ENCODE measurements at regions not wholly inside any gene's neighbourhood (a gene's known extent, or its start where the extent isn't known, plus 50 kb on each side); places are given as distances from the start of the nearest gene placed in this dataset.

- no peak for TF ChIP-seq CTCF (IDR thresholded peaks at IDR 0.05; ENCODE audit: extremely low read depth, insufficient read depth, missing control alignments)
- in situ Hi-C loops (cut with MboI; ENCODE audit: low pct_unique_long_range_greater_than_20kb, low sequenced_read_pairs, unreplicated experiment) = no loop called here
- DNase-seq (ENCODE audit: low spot score) = no peak
Observed at GRCh38 chr5:163807781-163808180, 302.4 kb downstream of the MAT2B start.

GRCh38 chr5:163809473-163809872, 304.1 kb downstream of the MAT2B start:
- in situ Hi-C loops (cut with MboI; ENCODE audit: low pct_unique_long_range_greater_than_20kb, low sequenced_read_pairs, unreplicated experiment) = no loop called here
- DNase-seq (ENCODE audit: low spot score) = no peak
- no peak for TF ChIP-seq CTCF (IDR thresholded peaks at IDR 0.05; ENCODE audit: extremely low read depth, insufficient read depth, missing control alignments)

GRCh38 chr5:163813900-163814299, 308.5 kb downstream of the MAT2B start:
- TF ChIP-seq CTCF (IDR thresholded peaks at IDR 0.05; ENCODE audit: extremely low read depth, insufficient read depth, missing control alignments) = no peak
- no peak for DNase-seq (ENCODE audit: low spot score)
- in situ Hi-C loops (cut with MboI; ENCODE audit: low pct_unique_long_range_greater_than_20kb, low sequenced_read_pairs, unreplicated experiment) = no loop called here

- in situ Hi-C loops (cut with MboI; ENCODE audit: low pct_unique_long_range_greater_than_20kb, low sequenced_read_pairs, unreplicated experiment) = no loop called here
- no peak for TF ChIP-seq CTCF (IDR thresholded peaks at IDR 0.05; ENCODE audit: extremely low read depth, insufficient read depth, missing control alignments)
- no peak for DNase-seq (ENCODE audit: low spot score)
Observed at GRCh38 chr5:163815240-163815791, 309.9 kb downstream of the MAT2B start.

- no peak for DNase-seq (ENCODE audit: low spot score)
- in situ Hi-C loops (cut with MboI; ENCODE audit: low pct_unique_long_range_greater_than_20kb, low sequenced_read_pairs, unreplicated experiment) = no loop called here
Observed at GRCh38 chr5:163821142-163821541, 315.7 kb downstream of the MAT2B start.

GRCh38 chr5:163822548-163822947, 317.1 kb downstream of the MAT2B start:
- DNase-seq (ENCODE audit: low spot score) = no peak

More at GRCh38 chr5:163821142-163821541, 315.7 kb downstream of the MAT2B start:
- TF ChIP-seq CTCF (IDR thresholded peaks at IDR 0.05; ENCODE audit: extremely low read depth, insufficient read depth, missing control alignments) = no peak

More at GRCh38 chr5:163822548-163822947, 317.1 kb downstream of the MAT2B start:
- TF ChIP-seq CTCF (IDR thresholded peaks at IDR 0.05; ENCODE audit: extremely low read depth, insufficient read depth, missing control alignments) = no peak
- in situ Hi-C loops (cut with MboI; ENCODE audit: low pct_unique_long_range_greater_than_20kb, low sequenced_read_pairs, unreplicated experiment) = no loop called here
